Neural cell (in vitro differentiated cells): ENCODE measurements at regions not wholly inside any gene's neighbourhood (a gene's known extent, or its start where the extent isn't known, plus 50 kb on each side); places are given as distances from the start of the nearest gene placed in this dataset.

Source experiments
- H2AFZ ChIP-seq: fragments of 200-600, 300-800 bp; sonication (generic), shearing (Covaris generic); 2 replicates; pipeline ENCODE4 v1.6.0; 2014; ENCODE audit warnings: low read depth, mild to moderate bottlenecking, antibody characterized with exemption, low read length, moderate library complexity
- H3F3A ChIP-seq: fragments of 200-600 bp; shearing (Covaris generic); 2 replicates; pipeline ENCODE4 v1.6.1; 2016; ENCODE audit warnings: mild to moderate bottlenecking, moderate library complexity, mixed read lengths, antibody characterized with exemption, low read length; ENCODE audit not compliant: insufficient read depth, poor library complexity, severe bottlenecking
- H3K27ac ChIP-seq: fragments of 200-600, 300-800 bp; sonication (generic), shearing (Covaris generic); 2 replicates; pipeline ENCODE4 v1.5.1; 2014; ENCODE audit warnings: mild to moderate bottlenecking, low read length, moderate library complexity
- H3K27me3 ChIP-seq: fragments of 300-800, 200-600 bp; sonication (generic), shearing (Covaris generic); 2 replicates; pipeline ENCODE4 v1.6.0; 2014; ENCODE audit warnings: mild to moderate bottlenecking, low read depth, low read length, moderate library complexity; ENCODE audit not compliant: insufficient read depth
- H3K36me3 ChIP-seq: fragments of 300-800, 200-600 bp; sonication (generic), shearing (Covaris generic); 2 replicates; pipeline ENCODE4 v1.5.1; 2014; ENCODE audit warnings: mild to moderate bottlenecking, antibody characterized with exemption, low read length, moderate library complexity; ENCODE audit not compliant: insufficient read depth
- H3K4me2 ChIP-seq: fragments of 300-800, 200-600 bp; sonication (generic), shearing (Covaris generic); 2 replicates; pipeline ENCODE4 v1.6.0; 2014; ENCODE audit warnings: mild to moderate bottlenecking, low read length
- H3K4me3 ChIP-seq: fragments of 300-800, 200-600 bp; sonication (generic), shearing (Covaris generic); 2 replicates; pipeline ENCODE4 v1.5.1; 2014; ENCODE audit warnings: mild to moderate bottlenecking, low read length, moderate library complexity
- H3K79me2 ChIP-seq: fragments of 200-600 bp; shearing (Covaris generic); replicated peaks from 2 replicates; pipeline ENCODE4 v1.6.0; 2014; ENCODE audit warnings: mild to moderate bottlenecking, low read length, moderate library complexity; ENCODE audit not compliant: insufficient read depth
- H3K9ac ChIP-seq: fragments of 300-800, 200-600 bp; sonication (generic), shearing (Covaris generic); 2 replicates; pipeline ENCODE4 v1.6.1; 2016; ENCODE audit warnings: mild to moderate bottlenecking, low read length, mixed read lengths
- H3K9me2 ChIP-seq: fragments of 200-600 bp; shearing (Covaris generic); 2 replicates; pipeline ENCODE4 v1.6.1; 2016; ENCODE audit warnings: mild to moderate bottlenecking, low read length, mixed read lengths; ENCODE audit not compliant: insufficient read depth
- H3K9me3 ChIP-seq: fragments of 200-600, 300-800 bp; sonication (generic), shearing (Covaris generic); 2 replicates; pipeline ENCODE4 v1.6.1; 2016; ENCODE audit warnings: mild to moderate bottlenecking, mixed run types, low read length, moderate library complexity, mixed read lengths
- H4K20me1 ChIP-seq: fragments of 200-600 bp; shearing (Covaris generic); 2 replicates; pipeline ENCODE4 v1.6.1; 2016; ENCODE audit warnings: mild to moderate bottlenecking, mixed run types; ENCODE audit not compliant: insufficient read depth
- EP300 ChIP-seq: fragments of 450-650 bp; conservative IDR thresholded peaks from 2 replicates; pipeline ENCODE4 v1.6.1; 2014; ENCODE audit warnings: antibody characterized with exemption, mild to moderate bottlenecking, moderate library complexity; ENCODE audit not compliant: poor library complexity, severe bottlenecking
- EZH2 ChIP-seq: fragments of 200-600, 300-800 bp; shearing (Covaris generic), sonication (generic); IDR thresholded peaks from 2 replicates; pipeline ENCODE4 v1.6.1; 2014; ENCODE audit warnings: antibody characterized with exemption, low read length, borderline replicate concordance, mild to moderate bottlenecking; ENCODE audit not compliant: insufficient read depth, poor library complexity, severe bottlenecking
- MXI1 ChIP-seq: fragments of 450-650 bp; conservative IDR thresholded peaks from 2 replicates; pipeline ENCODE4 v1.6.1; 2014; ENCODE audit warnings: antibody characterized with exemption, mild to moderate bottlenecking; ENCODE audit not compliant: poor library complexity, severe bottlenecking
- POLR2AphosphoS5 ChIP-seq: IDR thresholded peaks from 2 replicates; pipeline ENCODE4 v1.6.1; 2012
- RAD21 ChIP-seq: fragments of 450-650 bp; conservative IDR thresholded peaks from 2 replicates; pipeline ENCODE4 v1.6.1; 2014; ENCODE audit warnings: antibody characterized with exemption, mild to moderate bottlenecking, moderate library complexity
- SMC3 ChIP-seq: fragments of 450-650 bp; conservative IDR thresholded peaks from 2 replicates; pipeline ENCODE4 v1.6.1; 2014; ENCODE audit warnings: antibody characterized with exemption, mild to moderate bottlenecking, moderate library complexity; ENCODE audit not compliant: poor library complexity
- TAF1 ChIP-seq: IDR thresholded peaks from 2 replicates; pipeline ENCODE4 v1.6.1; 2012; ENCODE audit warnings: low read depth
- TF ChIP-seq, protein P1 (sequence below): fragments of 450-650 bp; IDR thresholded peaks from 2 replicates; pipeline ENCODE4 v1.5.1; 2014; ENCODE audit warnings: antibody characterized with exemption, mild to moderate bottlenecking, moderate library complexity; ENCODE audit not compliant: poor library complexity, severe bottlenecking
- TF ChIP-seq, protein P2 (sequence below): IDR thresholded peaks from 2 replicates; pipeline ENCODE4 v1.6.1; 2012; ENCODE audit warnings: borderline replicate concordance

DNA sequence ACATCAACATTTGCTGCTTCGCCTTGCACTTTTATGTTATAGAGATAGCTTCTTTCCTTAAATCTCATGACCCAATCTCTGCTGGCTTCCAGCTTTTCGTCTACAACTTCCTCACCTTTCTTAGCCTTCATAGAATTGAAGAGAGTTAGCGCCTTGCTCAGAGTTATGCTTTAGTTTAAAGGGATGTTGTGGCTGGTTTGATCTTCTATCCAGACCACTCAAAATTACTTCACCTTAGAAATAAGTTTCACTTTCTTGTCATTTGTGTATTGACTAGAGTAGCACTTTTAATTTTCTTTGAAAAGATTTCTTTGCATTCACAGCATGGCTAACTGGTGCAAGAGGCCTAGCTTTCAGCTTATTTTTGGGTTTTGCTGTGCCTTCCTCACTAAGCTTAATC is 414.2 kb downstream of the ZNF608 start:
- Histone ChIP-seq H3K9me2 (no peaks in the 10 kb centered on the region), H3K27ac (no peak overlapping the region), H3K36me3 (no peaks in the 10 kb centered on the region), H3K4me2 (no peak overlapping the region), H3F3A (no peaks in the 10 kb centered on the region), H3K4me3 (no peak overlapping the region), H4K20me1 (no peaks in the 10 kb centered on the region), H3K79me2 (no peaks in the 10 kb centered on the region), H3K27me3 (no peaks in the 10 kb centered on the region), H3K9ac (no peak overlapping the region), H2AFZ (no peak overlapping the region), H3K9me3 (no peaks in the 10 kb centered on the region)
- TF ChIP-seq MXI1 (no peak), EP300 (no peak), POLR2AphosphoS5 (no peak), EZH2 (no peak), RAD21 (no peak), TAF1 (no peak), SMC3 (no peak)
- TF ChIP-seq, protein P1, sequence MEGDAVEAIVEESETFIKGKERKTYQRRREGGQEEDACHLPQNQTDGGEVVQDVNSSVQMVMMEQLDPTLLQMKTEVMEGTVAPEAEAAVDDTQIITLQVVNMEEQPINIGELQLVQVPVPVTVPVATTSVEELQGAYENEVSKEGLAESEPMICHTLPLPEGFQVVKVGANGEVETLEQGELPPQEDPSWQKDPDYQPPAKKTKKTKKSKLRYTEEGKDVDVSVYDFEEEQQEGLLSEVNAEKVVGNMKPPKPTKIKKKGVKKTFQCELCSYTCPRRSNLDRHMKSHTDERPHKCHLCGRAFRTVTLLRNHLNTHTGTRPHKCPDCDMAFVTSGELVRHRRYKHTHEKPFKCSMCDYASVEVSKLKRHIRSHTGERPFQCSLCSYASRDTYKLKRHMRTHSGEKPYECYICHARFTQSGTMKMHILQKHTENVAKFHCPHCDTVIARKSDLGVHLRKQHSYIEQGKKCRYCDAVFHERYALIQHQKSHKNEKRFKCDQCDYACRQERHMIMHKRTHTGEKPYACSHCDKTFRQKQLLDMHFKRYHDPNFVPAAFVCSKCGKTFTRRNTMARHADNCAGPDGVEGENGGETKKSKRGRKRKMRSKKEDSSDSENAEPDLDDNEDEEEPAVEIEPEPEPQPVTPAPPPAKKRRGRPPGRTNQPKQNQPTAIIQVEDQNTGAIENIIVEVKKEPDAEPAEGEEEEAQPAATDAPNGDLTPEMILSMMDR: no peak
- TF ChIP-seq, protein P2, sequence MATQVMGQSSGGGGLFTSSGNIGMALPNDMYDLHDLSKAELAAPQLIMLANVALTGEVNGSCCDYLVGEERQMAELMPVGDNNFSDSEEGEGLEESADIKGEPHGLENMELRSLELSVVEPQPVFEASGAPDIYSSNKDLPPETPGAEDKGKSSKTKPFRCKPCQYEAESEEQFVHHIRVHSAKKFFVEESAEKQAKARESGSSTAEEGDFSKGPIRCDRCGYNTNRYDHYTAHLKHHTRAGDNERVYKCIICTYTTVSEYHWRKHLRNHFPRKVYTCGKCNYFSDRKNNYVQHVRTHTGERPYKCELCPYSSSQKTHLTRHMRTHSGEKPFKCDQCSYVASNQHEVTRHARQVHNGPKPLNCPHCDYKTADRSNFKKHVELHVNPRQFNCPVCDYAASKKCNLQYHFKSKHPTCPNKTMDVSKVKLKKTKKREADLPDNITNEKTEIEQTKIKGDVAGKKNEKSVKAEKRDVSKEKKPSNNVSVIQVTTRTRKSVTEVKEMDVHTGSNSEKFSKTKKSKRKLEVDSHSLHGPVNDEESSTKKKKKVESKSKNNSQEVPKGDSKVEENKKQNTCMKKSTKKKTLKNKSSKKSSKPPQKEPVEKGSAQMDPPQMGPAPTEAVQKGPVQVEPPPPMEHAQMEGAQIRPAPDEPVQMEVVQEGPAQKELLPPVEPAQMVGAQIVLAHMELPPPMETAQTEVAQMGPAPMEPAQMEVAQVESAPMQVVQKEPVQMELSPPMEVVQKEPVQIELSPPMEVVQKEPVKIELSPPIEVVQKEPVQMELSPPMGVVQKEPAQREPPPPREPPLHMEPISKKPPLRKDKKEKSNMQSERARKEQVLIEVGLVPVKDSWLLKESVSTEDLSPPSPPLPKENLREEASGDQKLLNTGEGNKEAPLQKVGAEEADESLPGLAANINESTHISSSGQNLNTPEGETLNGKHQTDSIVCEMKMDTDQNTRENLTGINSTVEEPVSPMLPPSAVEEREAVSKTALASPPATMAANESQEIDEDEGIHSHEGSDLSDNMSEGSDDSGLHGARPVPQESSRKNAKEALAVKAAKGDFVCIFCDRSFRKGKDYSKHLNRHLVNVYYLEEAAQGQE: no peak

DNA sequence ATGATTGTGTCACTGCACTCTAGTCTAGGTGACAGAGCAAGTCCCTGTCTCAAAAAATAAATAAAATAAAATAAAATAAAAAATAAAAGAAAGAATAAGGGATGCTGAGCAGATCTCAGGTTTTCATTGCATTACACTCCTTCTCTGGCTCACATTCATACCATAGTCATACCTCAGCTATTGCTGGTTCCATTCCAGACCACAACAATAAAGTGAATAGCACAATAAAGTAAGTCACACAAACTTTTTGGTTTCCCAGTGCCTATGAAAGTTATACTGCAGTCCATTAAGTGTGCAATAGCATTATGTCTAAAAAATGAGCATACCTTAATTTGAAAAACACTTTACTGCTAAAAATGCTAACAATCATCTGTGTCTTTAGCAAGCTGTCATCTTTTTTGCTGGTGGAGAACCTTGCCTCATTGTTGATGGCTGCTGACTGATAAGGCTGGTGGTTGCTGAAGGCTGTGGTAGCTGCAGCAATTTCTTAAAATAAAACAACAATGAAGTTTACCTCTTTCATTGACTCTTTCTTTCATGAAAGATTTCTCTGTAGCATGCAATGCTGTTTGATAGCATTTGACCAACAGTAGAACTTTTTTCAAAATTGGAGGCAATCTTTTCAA is 415.7 kb downstream of the ZNF608 start:
- no peaks in the 10 kb centered on the region for H3F3A ChIP-seq
- TF ChIP-seq POLR2AphosphoS5: no peak
- TF ChIP-seq RAD21: no peak
- TF ChIP-seq TAF1: no peak
- no peak for TF ChIP-seq EP300
- TF ChIP-seq EZH2: no peak
- TF ChIP-seq MXI1: no peak
- TF ChIP-seq, protein P2: no peak
- TF ChIP-seq, protein P1: no peak
- TF ChIP-seq SMC3: no peak
- no peak overlapping the region for H3K4me3 ChIP-seq
- no peaks in the 10 kb centered on the region for H3K79me2 ChIP-seq
- H3K27me3 ChIP-seq: no peaks in the 10 kb centered on the region
- H3K36me3 ChIP-seq: no peaks in the 10 kb centered on the region
- no peaks in the 10 kb centered on the region for H3K9me3 ChIP-seq
- H4K20me1 ChIP-seq: no peaks in the 10 kb centered on the region
- no peaks in the 10 kb centered on the region for H3K9me2 ChIP-seq
- no peak overlapping the region for H3K27ac ChIP-seq
- H3K9ac ChIP-seq: no peak overlapping the region
- H3K4me2 ChIP-seq: no peak overlapping the region
- no peak overlapping the region for H2AFZ ChIP-seq
